B cell (primary cell): ENCODE measurements at regions not wholly inside any gene's neighbourhood (a gene's known extent, or its start where the extent isn't known, plus 50 kb on each side); places are given as distances from the start of the nearest gene placed in this dataset.
A peak's percentile ranks its signal among the peaks of the same experiment; 100 is the strongest.

Experiments
- ATAC-seq: fragments of 200-7000 bp; cut with Tn5 transposase; one replicate; pipeline ENCODE4 v1.10.0; 2021; ENCODE audit warnings: low read depth, mild to moderate bottlenecking, moderate number of reproducible peaks, moderate library complexity
- CTCF ChIA-PET: fragments of 350-600 bp; sonication (Branson Sonifier 250); formaldehyde crosslinking; loops from one replicate; lab custom pipeline; 2021; ENCODE audit warnings: antibody characterized with exemption, inconsistent platforms; lab: Charles Lee
- POLR2A ChIA-PET: fragments of 350-600 bp; sonication (Branson Sonifier 250); formaldehyde crosslinking; loops from one replicate; lab custom pipeline; 2021; ENCODE audit warnings: antibody characterized with exemption; lab: Charles Lee
- DNase-seq: peaks from one replicate; pipeline ENCODE4 v3.0.0; 2013
- H2AFZ ChIP-seq: 2 replicates; pipeline ENCODE4 v1.6.1; 2012; ENCODE audit warnings: mild to moderate bottlenecking, low read depth, low read length; ENCODE audit not compliant: insufficient read depth, poor library complexity, severe bottlenecking
- H3K27ac ChIP-seq, 2 donors: 1 replicate in 1 of 2; 2 replicates in 1 of 2; pipeline ENCODE4 v1.5.1; 2012 to 2013; ENCODE audit warnings: low read length in 2 of 2, mild to moderate bottlenecking in 2 of 2, moderate library complexity in 1 of 2
- H3K27me3 ChIP-seq, 4 experiments: fragments of 200-600 bp in 1 of 4; sonication (generic) in 1 of 4; replicated peaks in 1 of 4; 1 replicate in 2 of 4; 2 replicates in 2 of 4; pipeline versions ENCODE4 v1.6.1 to v1.7.0; 2013 to 2016; ENCODE audit warnings: low read length in 3 of 4, mild to moderate bottlenecking in 2 of 4, mixed read lengths in 1 of 4, moderate library complexity in 1 of 4; ENCODE audit not compliant: insufficient read depth in 4 of 4, control insufficient read depth in 3 of 4; ENCODE audit errors: control extremely low read depth in 1 of 4
- H3K36me3 ChIP-seq, 2 experiments: replicated peaks in 1 of 2; 1 replicate in 1 of 2; 2 replicates in 1 of 2; pipeline versions ENCODE4 v1.6.1 to v1.7.1; 2013; ENCODE audit warnings: low read length in 1 of 2; ENCODE audit not compliant: insufficient read depth in 2 of 2, control insufficient read depth in 1 of 2; ENCODE audit errors: control extremely low read depth in 1 of 2, extremely low read depth in 1 of 2
- H3K4me1 ChIP-seq, 2 donors: fragments of 200-600 bp in 1 of 2; sonication (generic) in 1 of 2; 1 replicate in 1 of 2; 2 replicates in 1 of 2; pipeline versions ENCODE4 v1.5.1 to v1.6.1; 2013 to 2017; ENCODE audit warnings: low read length in 2 of 2; ENCODE audit not compliant: control insufficient read depth in 2 of 2, insufficient read depth in 2 of 2
- H3K4me2 ChIP-seq: replicated peaks from 2 replicates; pipeline ENCODE3; 2012; ENCODE audit warnings: mild to moderate bottlenecking, low read depth, low read length; ENCODE audit not compliant: poor library complexity, severe bottlenecking
- H3K4me3 ChIP-seq, 5 experiments: fragments of 200-600 bp in 1 of 5; sonication (generic) in 1 of 5; 1 replicate in 3 of 5; 2 replicates in 2 of 5; pipeline versions ENCODE4 v1.5.1 to v1.7.0; 2011 to 2016; ENCODE audit warnings: low read length in 4 of 5, mild to moderate bottlenecking in 4 of 5, low read depth in 2 of 5, control low read depth in 1 of 5, moderate library complexity in 1 of 5; ENCODE audit not compliant: insufficient read depth in 1 of 5; ENCODE audit errors: control extremely low read depth in 1 of 5, extremely low read depth in 1 of 5
- H3K79me2 ChIP-seq: fragments of 200-600 bp; sonication (generic); one replicate; pipeline ENCODE4 v1.6.0; 2016; ENCODE audit warnings: low read length; ENCODE audit not compliant: control insufficient read depth, insufficient read depth
- H3K9ac ChIP-seq: fragments of 200-600 bp; sonication (generic); 2 replicates; pipeline ENCODE4 v1.6.1; 2017; ENCODE audit warnings: mild to moderate bottlenecking, low read length, moderate library complexity
- H3K9me3 ChIP-seq, 3 donors: one replicate each; pipeline versions ENCODE4 v1.6.1 to v1.7.1; 2013; ENCODE audit warnings: low read length in 2 of 3; ENCODE audit not compliant: control insufficient read depth in 2 of 3, insufficient read depth in 1 of 3; ENCODE audit errors: control extremely low read depth in 1 of 3
- H4K20me1 ChIP-seq: 2 replicates; pipeline ENCODE4 v1.6.0; 2012; ENCODE audit warnings: mild to moderate bottlenecking, low read length; ENCODE audit not compliant: insufficient read depth, control insufficient read depth, poor library complexity, severe bottlenecking
- H3K27ac Mint-ChIP-seq: one replicate; pipeline ENCODE4 v1.8.0; 2021; ENCODE audit warnings: mixed read lengths
- H3K27me3 Mint-ChIP-seq: one replicate; pipeline ENCODE4 v1.8.0; 2021; ENCODE audit warnings: mixed read lengths
- H3K4me1 Mint-ChIP-seq: one replicate; pipeline ENCODE4 v1.8.0; 2021; ENCODE audit warnings: mixed read lengths
- H3K4me3 Mint-ChIP-seq: one replicate; pipeline ENCODE4 v1.8.0; 2021; ENCODE audit warnings: mixed read lengths
- H3K9me3 Mint-ChIP-seq: one replicate; pipeline ENCODE4 v1.8.0; 2022; ENCODE audit warnings: mixed read lengths; ENCODE audit not compliant: insufficient read depth
- CTCF ChIP-seq: fragments of 200-600 bp; IDR thresholded peaks from one replicate; pipeline ENCODE4 v1.8.0; 2022; ENCODE audit warnings: antibody characterized with exemption, mild to moderate bottlenecking
- EZH2 ChIP-seq: IDR thresholded peaks from 2 replicates; pipeline ENCODE4 v1.6.1; 2012; ENCODE audit warnings: borderline replicate concordance, low read depth, mild to moderate bottlenecking, moderate library complexity, low read length; ENCODE audit not compliant: insufficient read depth, poor library complexity, severe bottlenecking
- WGBS: methylation state at CpG from one replicate; pipeline ENCODE4 v1.1.5; 2013; ENCODE audit warnings: missing lambda C conversion rate; ENCODE audit not compliant: insufficient coverage; 5-methylcytosine and 5-hydroxymethylcytosine counted together
- intact Hi-C: fragments of 100-400 bp; cut with micrococcal nuclease; formaldehyde crosslinking; loops from one replicate; pipeline ENCODE4 v1.10.0; 2022

GRCh38 chr16:87058728-87059250 is 258.4 kb downstream of the C16orf95 start:
- Histone ChIP-seq H3K4me3 (no peak overlapping the region), H3K9ac (no peak overlapping the region), H3K4me2 (no peak overlapping the region), H2AFZ (no peak overlapping the region), H3K27me3 (peaks cover 0 to 14% (median 4%) of the 10 kb centered on the region in 4 experiments), H3K79me2 (no peaks in the 10 kb centered on the region), H3K4me1 (peaks cover 0 to 2% of the 10 kb centered on the region in 2 donors), H4K20me1 (no peaks in the 10 kb centered on the region), H3K36me3 (no peaks in the 10 kb centered on the region), H3K9me3 (peaks cover 0 to 22% (median 4%) of the 10 kb centered on the region in 3 donors), H3K27ac (no peak overlapping the region)
- Mint-ChIP-seq H3K4me3 (no peak overlapping the region), H3K27ac (no peak overlapping the region), H3K27me3 (peaks cover 24% of the 10 kb centered on the region), H3K4me1 (peaks cover 15% of the 10 kb centered on the region), H3K9me3 (no peaks in the 10 kb centered on the region)
- ChIA-PET POLR2A (no interaction called here), CTCF (no interaction called here)
- DNase-seq = no peak
- ATAC-seq = no peak
- WGBS = 96% methylated on average over 14 of the region's 17 CpGs
- intact Hi-C loops = no loop called here
- no peak for TF ChIP-seq CTCF
- TF ChIP-seq EZH2 = no peak

GRCh38 chr16:87060034-87060986 is 256.9 kb downstream of the C16orf95 start:
- CTCF ChIA-PET = interaction anchor here (1.4 to 3.5 kb wide), 2 partner anchors 14 to 496 kb away, joined by 3 to 30 read pairs; no protein-coding TSS in a partner anchor
- H3K27me3 ChIP-seq = peaks cover 0 to 7% (median 2%) of the 10 kb centered on the region in 4 experiments
- H4K20me1 ChIP-seq = no peaks in the 10 kb centered on the region
- intact Hi-C loops = no loop called here
- Mint-ChIP-seq H3K4me1 (peaks cover 18% of the 10 kb centered on the region), H3K9me3 (no peaks in the 10 kb centered on the region), H3K4me3 (peak overlapping the region; percentile 77), H3K27ac (peak overlapping the region; percentile 87), H3K27me3 (peaks cover 23% of the 10 kb centered on the region)
- H3K9ac ChIP-seq = no peak overlapping the region
- peaks cover 2% of the 10 kb centered on the region in 2 donors for H3K4me1 ChIP-seq
- H3K9me3 ChIP-seq = peaks cover 0 to 15% (median 0%) of the 10 kb centered on the region in 3 donors
- H3K79me2 ChIP-seq = no peaks in the 10 kb centered on the region
- H3K4me3 ChIP-seq = peak overlapping the region in 1 of 5 experiments; percentile 27
- H3K36me3 ChIP-seq = no peaks in the 10 kb centered on the region
- H2AFZ ChIP-seq = no peak overlapping the region
- no peak overlapping the region for H3K4me2 ChIP-seq
- ATAC-seq = peak; percentile 41
- peak overlapping the region in 1 of 2 donors; percentile 3 for H3K27ac ChIP-seq
- DNase-seq = no peak
- POLR2A ChIA-PET = no interaction called here
- TF ChIP-seq CTCF (no peak), EZH2 (no peak)
- WGBS = 67% methylated on average over 7 of the region's 16 CpGs
